ENCODE measurements at regions not wholly inside any gene's neighbourhood (a gene's known extent, or its start where the extent isn't known, plus 50 kb on each side); places are given as distances from the start of the nearest gene placed in this dataset.

- TF ChIP-seq, protein P1, sequence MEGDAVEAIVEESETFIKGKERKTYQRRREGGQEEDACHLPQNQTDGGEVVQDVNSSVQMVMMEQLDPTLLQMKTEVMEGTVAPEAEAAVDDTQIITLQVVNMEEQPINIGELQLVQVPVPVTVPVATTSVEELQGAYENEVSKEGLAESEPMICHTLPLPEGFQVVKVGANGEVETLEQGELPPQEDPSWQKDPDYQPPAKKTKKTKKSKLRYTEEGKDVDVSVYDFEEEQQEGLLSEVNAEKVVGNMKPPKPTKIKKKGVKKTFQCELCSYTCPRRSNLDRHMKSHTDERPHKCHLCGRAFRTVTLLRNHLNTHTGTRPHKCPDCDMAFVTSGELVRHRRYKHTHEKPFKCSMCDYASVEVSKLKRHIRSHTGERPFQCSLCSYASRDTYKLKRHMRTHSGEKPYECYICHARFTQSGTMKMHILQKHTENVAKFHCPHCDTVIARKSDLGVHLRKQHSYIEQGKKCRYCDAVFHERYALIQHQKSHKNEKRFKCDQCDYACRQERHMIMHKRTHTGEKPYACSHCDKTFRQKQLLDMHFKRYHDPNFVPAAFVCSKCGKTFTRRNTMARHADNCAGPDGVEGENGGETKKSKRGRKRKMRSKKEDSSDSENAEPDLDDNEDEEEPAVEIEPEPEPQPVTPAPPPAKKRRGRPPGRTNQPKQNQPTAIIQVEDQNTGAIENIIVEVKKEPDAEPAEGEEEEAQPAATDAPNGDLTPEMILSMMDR (conservative IDR thresholded peaks at IDR 0.05; ENCODE audit: low read length) = no peak
- no peak for TF ChIP-seq EZH2phosphoT487 (IDR thresholded peaks at IDR 0.05; ENCODE audit: borderline replicate concordance, low read depth, low read length)
Measured at GRCh38 chr21:35291034-35291433, 241.9 kb upstream of the RUNX1 start.

Measured in OCI-LY7 (cell line).